ENCODE measurements at regions not wholly inside any gene's neighbourhood (a gene's known extent, or its start where the extent isn't known, plus 50 kb on each side); places are given as distances from the start of the nearest gene placed in this dataset.

DNA sequence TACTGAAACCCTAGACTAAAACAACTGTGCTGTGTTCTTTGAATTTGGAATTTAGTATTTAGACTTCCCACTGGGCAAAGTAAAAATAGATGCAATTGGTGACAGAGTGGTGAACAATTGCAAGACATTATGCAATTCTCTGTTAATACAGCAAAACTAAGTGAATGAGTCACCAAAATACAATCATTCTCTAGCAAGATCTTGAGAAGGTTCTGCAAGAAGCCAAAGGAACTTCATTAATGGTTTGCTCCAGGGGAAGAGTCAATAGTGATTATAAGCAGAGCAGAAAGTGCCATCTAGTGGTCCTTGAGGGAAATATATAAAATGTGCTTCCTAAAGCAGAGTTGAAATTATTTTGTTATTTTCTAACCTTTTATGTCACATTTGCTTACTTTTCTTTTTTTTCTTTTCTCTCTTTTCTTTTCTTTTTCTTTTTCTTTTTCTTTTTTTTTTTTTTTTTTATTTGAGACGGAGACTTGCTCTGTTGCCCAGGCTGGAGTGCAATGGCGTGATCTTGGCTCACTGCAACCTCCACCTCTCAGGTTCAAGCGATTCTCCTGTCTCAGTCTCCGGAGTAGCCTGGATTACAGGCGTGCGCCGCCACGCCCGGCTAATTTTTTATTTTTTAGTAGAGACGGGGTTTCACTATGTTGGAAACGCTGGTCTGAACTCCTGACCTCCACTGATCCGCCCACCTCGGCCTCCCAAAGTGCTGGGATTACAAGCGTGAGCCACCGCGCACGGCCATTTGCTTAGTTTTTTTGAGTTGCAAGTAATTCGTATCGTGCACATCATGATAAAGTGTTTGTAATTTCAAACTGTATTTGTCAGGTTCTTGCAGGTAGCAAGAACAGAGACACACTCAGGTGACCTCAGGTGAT lies 99.2 kb downstream of the CTH start (continued):
- TF ChIP-seq, protein P1, sequence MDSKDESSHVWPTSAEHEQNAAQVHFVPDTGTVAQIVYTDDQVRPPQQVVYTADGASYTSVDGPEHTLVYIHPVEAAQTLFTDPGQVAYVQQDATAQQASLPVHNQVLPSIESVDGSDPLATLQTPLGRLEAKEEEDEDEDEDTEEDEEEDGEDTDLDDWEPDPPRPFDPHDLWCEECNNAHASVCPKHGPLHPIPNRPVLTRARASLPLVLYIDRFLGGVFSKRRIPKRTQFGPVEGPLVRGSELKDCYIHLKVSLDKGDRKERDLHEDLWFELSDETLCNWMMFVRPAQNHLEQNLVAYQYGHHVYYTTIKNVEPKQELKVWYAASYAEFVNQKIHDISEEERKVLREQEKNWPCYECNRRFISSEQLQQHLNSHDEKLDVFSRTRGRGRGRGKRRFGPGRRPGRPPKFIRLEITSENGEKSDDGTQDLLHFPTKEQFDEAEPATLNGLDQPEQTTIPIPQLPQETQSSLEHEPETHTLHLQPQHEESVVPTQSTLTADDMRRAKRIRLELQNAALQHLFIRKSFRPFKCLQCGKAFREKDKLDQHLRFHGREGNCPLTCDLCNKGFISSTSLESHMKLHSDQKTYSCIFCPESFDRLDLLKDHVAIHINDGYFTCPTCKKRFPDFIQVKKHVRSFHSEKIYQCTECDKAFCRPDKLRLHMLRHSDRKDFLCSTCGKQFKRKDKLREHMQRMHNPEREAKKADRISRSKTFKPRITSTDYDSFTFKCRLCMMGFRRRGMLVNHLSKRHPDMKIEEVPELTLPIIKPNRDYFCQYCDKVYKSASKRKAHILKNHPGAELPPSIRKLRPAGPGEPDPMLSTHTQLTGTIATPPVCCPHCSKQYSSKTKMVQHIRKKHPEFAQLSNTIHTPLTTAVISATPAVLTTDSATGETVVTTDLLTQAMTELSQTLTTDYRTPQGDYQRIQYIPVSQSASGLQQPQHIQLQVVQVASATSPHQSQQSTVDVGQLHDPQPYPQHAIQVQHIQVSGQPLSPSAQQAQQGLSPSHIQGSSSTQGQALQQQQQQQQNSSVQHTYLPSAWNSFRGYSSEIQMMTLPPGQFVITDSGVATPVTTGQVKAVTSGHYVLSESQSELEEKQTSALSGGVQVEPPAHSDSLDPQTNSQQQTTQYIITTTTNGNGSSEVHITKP (IDR thresholded peaks at IDR 0.05; ENCODE audit: partially characterized antibody) = peak; percentile 94
- TF ChIP-seq, protein P2, sequence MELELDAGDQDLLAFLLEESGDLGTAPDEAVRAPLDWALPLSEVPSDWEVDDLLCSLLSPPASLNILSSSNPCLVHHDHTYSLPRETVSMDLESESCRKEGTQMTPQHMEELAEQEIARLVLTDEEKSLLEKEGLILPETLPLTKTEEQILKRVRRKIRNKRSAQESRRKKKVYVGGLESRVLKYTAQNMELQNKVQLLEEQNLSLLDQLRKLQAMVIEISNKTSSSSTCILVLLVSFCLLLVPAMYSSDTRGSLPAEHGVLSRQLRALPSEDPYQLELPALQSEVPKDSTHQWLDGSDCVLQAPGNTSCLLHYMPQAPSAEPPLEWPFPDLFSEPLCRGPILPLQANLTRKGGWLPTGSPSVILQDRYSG (tag; conservative IDR thresholded peaks at IDR 0.05; ENCODE audit: low read depth) = no peak
- TF ChIP-seq ZNF764 (CRISPR knock-in tag; IDR thresholded peaks at IDR 0.05; ENCODE audit: low read depth) (no peak), ZNF384 (IDR thresholded peaks at IDR 0.05; ENCODE audit: low read depth, low read length) (peak; percentile 52; the same call in 1 of the 2 replicates), NR2C2 (CRISPR knock-in tag; IDR thresholded peaks at IDR 0.05) (no peak), NR2C2 (tag; IDR thresholded peaks at IDR 0.05) (no peak), ZNF785 (CRISPR knock-in tag; IDR thresholded peaks at IDR 0.05) (no peak), NRF1 (conservative IDR thresholded peaks at IDR 0.05 in 1 of 2, IDR thresholded peaks at IDR 0.05 in 1 of 2) (no peak)
- TF ChIP-seq, protein P3, sequence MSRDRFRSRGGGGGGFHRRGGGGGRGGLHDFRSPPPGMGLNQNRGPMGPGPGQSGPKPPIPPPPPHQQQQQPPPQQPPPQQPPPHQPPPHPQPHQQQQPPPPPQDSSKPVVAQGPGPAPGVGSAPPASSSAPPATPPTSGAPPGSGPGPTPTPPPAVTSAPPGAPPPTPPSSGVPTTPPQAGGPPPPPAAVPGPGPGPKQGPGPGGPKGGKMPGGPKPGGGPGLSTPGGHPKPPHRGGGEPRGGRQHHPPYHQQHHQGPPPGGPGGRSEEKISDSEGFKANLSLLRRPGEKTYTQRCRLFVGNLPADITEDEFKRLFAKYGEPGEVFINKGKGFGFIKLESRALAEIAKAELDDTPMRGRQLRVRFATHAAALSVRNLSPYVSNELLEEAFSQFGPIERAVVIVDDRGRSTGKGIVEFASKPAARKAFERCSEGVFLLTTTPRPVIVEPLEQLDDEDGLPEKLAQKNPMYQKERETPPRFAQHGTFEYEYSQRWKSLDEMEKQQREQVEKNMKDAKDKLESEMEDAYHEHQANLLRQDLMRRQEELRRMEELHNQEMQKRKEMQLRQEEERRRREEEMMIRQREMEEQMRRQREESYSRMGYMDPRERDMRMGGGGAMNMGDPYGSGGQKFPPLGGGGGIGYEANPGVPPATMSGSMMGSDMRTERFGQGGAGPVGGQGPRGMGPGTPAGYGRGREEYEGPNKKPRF (IDR thresholded peaks at IDR 0.05; ENCODE audit: low read depth, low read length) = no peak

Data from K562 (cell line).